ENCODE measurements at regions not wholly inside any gene's neighbourhood (a gene's known extent, or its start where the extent isn't known, plus 50 kb on each side); places are given as distances from the start of the nearest gene placed in this dataset.

DNA sequence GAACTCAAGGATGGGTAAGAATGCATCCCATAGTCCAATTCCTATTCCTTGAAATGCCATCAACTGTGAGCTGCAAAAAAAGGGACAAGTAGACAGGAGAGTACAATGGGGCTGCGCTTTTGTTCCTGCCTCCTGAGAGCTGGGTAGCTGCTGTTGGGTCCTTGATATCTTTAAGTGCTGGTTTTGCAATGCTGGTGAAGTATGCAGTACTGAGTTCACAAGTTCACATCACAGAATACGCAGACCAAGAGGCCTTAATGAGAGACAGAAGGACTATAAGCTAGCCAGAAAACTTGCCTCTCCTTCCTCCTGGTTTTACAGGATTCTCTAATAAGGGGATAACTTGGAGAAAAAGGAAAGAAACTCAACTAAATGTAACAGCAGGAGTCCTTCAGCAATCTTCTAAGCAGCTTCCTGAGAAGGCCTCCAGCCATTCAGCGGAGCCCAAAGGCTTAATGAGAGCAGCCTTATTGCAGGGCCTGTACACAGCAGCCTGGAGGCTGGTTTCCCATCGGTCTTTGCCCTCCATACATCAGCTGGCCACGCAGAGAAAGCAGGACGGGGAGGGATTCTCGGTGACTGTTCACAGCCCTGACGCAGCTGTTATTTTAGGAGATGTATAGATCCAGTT is 293.1 kb downstream of the CDCA7 start:
- TF ChIP-seq EZH2 (optimal IDR thresholded peaks at IDR 0.05; ENCODE audit: low read depth, low read length): no peak
- TF ChIP-seq EZH2phosphoT487 (IDR thresholded peaks at IDR 0.05; ENCODE audit: low read length): no peak
- TF ChIP-seq, protein P1, sequence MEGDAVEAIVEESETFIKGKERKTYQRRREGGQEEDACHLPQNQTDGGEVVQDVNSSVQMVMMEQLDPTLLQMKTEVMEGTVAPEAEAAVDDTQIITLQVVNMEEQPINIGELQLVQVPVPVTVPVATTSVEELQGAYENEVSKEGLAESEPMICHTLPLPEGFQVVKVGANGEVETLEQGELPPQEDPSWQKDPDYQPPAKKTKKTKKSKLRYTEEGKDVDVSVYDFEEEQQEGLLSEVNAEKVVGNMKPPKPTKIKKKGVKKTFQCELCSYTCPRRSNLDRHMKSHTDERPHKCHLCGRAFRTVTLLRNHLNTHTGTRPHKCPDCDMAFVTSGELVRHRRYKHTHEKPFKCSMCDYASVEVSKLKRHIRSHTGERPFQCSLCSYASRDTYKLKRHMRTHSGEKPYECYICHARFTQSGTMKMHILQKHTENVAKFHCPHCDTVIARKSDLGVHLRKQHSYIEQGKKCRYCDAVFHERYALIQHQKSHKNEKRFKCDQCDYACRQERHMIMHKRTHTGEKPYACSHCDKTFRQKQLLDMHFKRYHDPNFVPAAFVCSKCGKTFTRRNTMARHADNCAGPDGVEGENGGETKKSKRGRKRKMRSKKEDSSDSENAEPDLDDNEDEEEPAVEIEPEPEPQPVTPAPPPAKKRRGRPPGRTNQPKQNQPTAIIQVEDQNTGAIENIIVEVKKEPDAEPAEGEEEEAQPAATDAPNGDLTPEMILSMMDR (IDR thresholded peaks at IDR 0.05; ENCODE audit: low read length): no peak
- no peaks in the 10 kb centered on the region for H3K36me3 ChIP-seq (replicated peaks; ENCODE audit: insufficient read depth, low read length)
- H3K27ac ChIP-seq (ENCODE audit: low read length): no peak overlapping the region

DNA sequence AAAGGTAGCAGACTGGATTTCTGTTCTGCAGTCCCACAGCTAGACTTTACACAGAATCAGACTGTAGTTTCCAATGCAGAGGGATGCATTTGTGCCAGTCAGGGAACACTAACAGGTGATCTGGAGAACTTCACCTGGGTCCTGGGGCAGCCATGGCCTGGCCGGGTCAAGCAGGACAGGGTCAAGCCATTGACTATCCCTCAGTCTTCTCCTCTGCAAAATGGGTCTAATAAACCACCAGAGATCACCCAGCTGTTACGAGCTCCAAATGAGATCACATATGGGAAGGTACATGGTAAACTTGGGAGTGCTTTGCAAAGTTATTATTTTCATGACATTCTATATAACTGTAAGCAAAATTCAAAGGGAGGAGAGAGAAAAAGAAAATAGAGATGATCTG is 294.1 kb downstream of the CDCA7 start:
- TF ChIP-seq, protein P1 (IDR thresholded peaks at IDR 0.05; ENCODE audit: low read length): no peak
- no peak for TF ChIP-seq EZH2phosphoT487 (IDR thresholded peaks at IDR 0.05; ENCODE audit: low read length)
- no peak for TF ChIP-seq EZH2 (optimal IDR thresholded peaks at IDR 0.05; ENCODE audit: low read depth, low read length)
- no peak overlapping the region for H2AFZ ChIP-seq (ENCODE audit: low read length)
- no peaks in the 10 kb centered on the region for H3K79me2 ChIP-seq (ENCODE audit: low read length)
- no peaks in the 10 kb centered on the region for H3K27me3 ChIP-seq (replicated peaks; ENCODE audit: insufficient read depth, low read length)
- no peak overlapping the region for H3K9ac ChIP-seq (ENCODE audit: low read length)
- no peaks in the 10 kb centered on the region for H3K9me3 ChIP-seq (replicated peaks; ENCODE audit: insufficient read depth, low read length)
- H3K4me3 ChIP-seq (ENCODE audit: low read length): no peak overlapping the region
- no peaks in the 10 kb centered on the region for H4K20me1 ChIP-seq (ENCODE audit: insufficient read depth, low read length)
- H3K27ac ChIP-seq (ENCODE audit: low read length): no peak overlapping the region
- DNase-seq: no peak
- no peaks in the 10 kb centered on the region for H3F3A ChIP-seq (ENCODE audit: insufficient read depth, low read length)
- no peaks in the 10 kb centered on the region for H3K36me3 ChIP-seq (replicated peaks; ENCODE audit: insufficient read depth, low read length)
- no peaks in the 10 kb centered on the region for H3K4me1 ChIP-seq (ENCODE audit: low read length)
- no peak overlapping the region for H3K4me2 ChIP-seq (ENCODE audit: low read depth, low read length)
- no peaks in the 10 kb centered on the region for H3K9me2 ChIP-seq (replicated peaks; ENCODE audit: insufficient read depth, low read length)

More for the DNA sequence above, 293.1 kb downstream of the CDCA7 start:
- no peak overlapping the region for H3K9ac ChIP-seq (ENCODE audit: low read length)
- H3K4me1 ChIP-seq (ENCODE audit: low read length): no peaks in the 10 kb centered on the region
- H2AFZ ChIP-seq (ENCODE audit: low read length): no peak overlapping the region
- H4K20me1 ChIP-seq (ENCODE audit: insufficient read depth, low read length): no peaks in the 10 kb centered on the region
- H3K4me2 ChIP-seq (ENCODE audit: low read depth, low read length): no peak overlapping the region
- no peaks in the 10 kb centered on the region for H3F3A ChIP-seq (ENCODE audit: insufficient read depth, low read length)
- no peak for DNase-seq
- H3K9me3 ChIP-seq (replicated peaks; ENCODE audit: insufficient read depth, low read length): no peaks in the 10 kb centered on the region
- H3K27me3 ChIP-seq (replicated peaks; ENCODE audit: insufficient read depth, low read length): no peaks in the 10 kb centered on the region
- no peak overlapping the region for H3K4me3 ChIP-seq (ENCODE audit: low read length)
- no peaks in the 10 kb centered on the region for H3K79me2 ChIP-seq (ENCODE audit: low read length)
- H3K9me2 ChIP-seq (replicated peaks; ENCODE audit: insufficient read depth, low read length): no peaks in the 10 kb centered on the region

DNA sequence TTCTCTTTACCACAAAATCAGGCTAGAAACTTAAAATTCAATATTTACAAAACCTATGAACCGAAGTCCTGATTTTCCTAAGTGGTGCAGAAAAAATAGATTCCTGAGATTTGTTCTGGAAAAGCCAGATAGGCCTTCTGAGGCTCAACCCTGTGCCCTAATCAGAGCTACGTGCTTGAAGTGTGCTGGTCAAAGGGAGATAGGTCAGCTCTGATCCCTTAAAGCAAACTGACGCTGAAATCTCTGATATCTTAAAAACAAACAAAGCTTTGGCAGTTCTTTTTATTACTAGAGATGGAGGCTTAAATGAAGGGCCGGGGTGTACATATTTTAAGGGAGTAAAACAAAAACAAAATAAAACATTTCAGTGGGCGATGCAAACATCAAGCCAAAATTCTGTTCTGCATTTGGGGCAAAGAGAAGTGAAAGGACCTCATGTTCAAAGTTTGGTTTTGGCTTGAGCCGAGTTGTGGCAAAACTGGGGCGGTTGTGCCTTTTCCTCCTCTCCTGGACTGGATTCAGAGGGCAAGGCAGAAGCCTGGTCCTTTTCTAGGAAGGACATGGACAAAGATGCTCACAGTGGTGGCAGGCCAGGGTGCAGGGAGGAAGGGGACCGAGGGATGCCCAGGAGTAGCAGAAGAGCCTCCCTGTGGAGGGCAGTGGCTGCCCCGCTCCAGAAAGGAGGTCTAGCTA is 295.0 kb downstream of the CDCA7 start:
- Histone ChIP-seq H3K79me2 (ENCODE audit: low read length) (no peaks in the 10 kb centered on the region), H3K27me3 (replicated peaks; ENCODE audit: insufficient read depth, low read length) (no peaks in the 10 kb centered on the region), H3K4me3 (ENCODE audit: low read length) (no peak overlapping the region), H3F3A (ENCODE audit: insufficient read depth, low read length) (no peaks in the 10 kb centered on the region), H3K9me2 (replicated peaks; ENCODE audit: insufficient read depth, low read length) (no peaks in the 10 kb centered on the region), H3K9ac (ENCODE audit: low read length) (no peak overlapping the region), H3K4me1 (ENCODE audit: low read length) (no peaks in the 10 kb centered on the region), H3K27ac (ENCODE audit: low read length) (no peak overlapping the region), H3K9me3 (replicated peaks; ENCODE audit: insufficient read depth, low read length) (no peaks in the 10 kb centered on the region), H3K36me3 (replicated peaks; ENCODE audit: insufficient read depth, low read length) (no peaks in the 10 kb centered on the region), H4K20me1 (ENCODE audit: insufficient read depth, low read length) (no peaks in the 10 kb centered on the region), H3K4me2 (ENCODE audit: low read depth, low read length) (no peak overlapping the region), H2AFZ (ENCODE audit: low read length) (no peak overlapping the region)
- TF ChIP-seq EZH2phosphoT487 (IDR thresholded peaks at IDR 0.05; ENCODE audit: low read length) (no peak), EZH2 (optimal IDR thresholded peaks at IDR 0.05; ENCODE audit: low read depth, low read length) (no peak)
- TF ChIP-seq, protein P1 (IDR thresholded peaks at IDR 0.05; ENCODE audit: low read length): no peak
- DNase-seq: no peak
